GM21825 (cell line): ENCODE measurements at regions not wholly inside any gene's neighbourhood (a gene's known extent, or its start where the extent isn't known, plus 50 kb on each side); places are given as distances from the start of the nearest gene placed in this dataset.
"Not testable (repeated sequence)": the region's sequence is repeated elsewhere in the genome, so short reads cannot be mapped to it uniquely, and the experiment has no call there.

Experiments used
- ATAC-seq: cut with Tn5 transposase; IDR thresholded peaks from one replicate; pipeline ENCODE4 v1.9.1; 2021; ENCODE audit warnings: mild to moderate bottlenecking, moderate library complexity; ENCODE audit not compliant: unreplicated experiment

DNA sequence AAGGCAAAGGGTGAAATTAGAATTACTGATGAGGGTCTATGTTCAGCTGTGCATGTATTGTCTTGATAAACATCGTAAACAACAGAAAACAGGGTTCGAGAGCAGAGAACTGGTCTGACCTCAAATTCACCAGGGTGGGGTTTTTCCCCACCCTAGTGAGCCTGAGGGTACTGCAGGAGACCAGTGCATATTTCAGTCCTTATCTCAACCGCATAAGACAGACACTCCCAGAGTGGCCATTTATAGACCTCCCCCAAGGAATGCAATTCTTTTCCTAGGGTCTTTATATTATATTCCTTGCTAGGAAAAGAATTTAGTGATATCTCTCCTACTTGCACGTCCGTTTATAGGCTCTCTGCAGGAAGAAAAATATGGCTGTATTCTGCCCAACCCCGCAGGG, 257.0 kb upstream of the OSR1 start:
- not testable (repeated sequence) for ATAC-seq

DNA sequence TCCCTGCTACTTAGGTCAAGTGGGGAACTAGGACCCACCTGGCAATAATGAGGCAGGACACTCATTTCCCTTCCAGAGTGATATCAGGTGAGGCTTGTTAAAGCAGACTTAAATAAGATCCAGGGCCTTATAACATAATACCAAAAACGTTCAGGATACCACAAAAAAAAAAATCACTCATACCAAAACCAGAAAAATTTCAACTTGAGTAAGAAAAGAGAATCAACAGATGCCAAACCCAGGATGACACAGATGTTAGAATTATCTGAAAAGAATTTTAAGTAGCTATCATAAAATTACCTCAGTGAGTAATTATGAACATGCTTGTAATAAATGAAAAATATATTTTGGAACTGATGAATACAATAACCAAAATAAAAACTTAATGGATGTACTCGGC, 255.6 kb upstream of the OSR1 start:
- no peak for ATAC-seq

GRCh38 chr2:19611491-19612332, 253.3 kb upstream of the OSR1 start:
- no peak for ATAC-seq

DNA sequence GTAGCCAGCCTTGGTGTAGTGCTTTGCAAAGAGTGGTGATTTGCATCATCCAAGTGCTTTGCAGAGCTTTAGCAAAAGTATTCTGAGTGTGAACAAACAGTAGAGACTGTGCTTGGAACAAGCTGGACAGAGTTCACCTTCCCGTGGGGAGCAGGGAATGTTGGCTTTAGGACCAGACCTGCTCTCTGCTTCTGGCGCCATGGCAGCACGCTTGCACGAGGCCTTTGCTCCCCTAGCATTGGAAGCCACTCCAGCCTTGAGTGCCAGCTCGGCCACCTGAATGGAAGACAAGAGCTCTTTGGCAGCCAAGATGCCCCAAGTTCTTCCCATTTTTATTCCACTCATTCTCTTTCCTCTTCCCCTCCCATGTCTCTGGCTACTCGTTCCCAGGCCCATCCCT, 250.8 kb upstream of the OSR1 start:
- ATAC-seq: no peak

DNA sequence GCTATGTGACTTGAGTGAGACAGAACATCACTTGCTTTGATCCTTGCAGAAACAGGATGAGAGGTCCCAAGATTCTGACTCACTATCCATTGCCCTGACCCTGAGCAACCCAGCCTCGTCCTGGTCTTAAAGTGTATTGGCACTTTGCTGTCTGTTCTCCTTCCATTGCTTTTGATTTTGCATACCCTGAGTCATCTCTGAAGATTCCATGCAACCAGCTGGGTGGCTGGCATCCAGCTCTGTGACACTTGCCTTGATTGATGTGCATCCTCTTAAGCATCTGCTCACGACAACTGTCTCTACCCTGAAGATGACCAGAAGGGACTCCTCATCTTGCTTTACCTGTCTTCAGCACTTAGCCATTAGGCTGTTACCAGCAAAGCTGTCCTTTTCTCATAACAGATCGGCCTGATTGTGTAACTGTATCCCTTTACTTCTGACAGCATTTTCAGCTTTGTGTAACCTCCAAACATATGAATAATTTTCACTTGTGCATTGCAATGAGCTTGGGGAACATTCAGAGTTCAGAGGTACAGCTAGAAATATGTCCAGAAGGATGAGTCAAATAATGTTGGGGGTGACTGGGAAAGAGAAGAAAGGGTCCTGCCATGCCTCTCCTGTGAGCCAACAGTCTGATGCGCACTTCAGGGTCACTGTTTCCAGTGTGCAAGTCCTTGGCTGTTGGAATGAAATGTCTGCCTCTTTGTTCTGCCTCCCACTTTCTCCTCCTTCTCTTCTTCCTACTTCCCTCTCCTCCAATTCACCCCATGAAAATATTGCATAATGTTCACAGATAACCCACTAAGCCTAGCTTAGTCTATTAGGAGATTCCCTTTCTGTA, 249.7 kb upstream of the OSR1 start:
- no peak for ATAC-seq

DNA sequence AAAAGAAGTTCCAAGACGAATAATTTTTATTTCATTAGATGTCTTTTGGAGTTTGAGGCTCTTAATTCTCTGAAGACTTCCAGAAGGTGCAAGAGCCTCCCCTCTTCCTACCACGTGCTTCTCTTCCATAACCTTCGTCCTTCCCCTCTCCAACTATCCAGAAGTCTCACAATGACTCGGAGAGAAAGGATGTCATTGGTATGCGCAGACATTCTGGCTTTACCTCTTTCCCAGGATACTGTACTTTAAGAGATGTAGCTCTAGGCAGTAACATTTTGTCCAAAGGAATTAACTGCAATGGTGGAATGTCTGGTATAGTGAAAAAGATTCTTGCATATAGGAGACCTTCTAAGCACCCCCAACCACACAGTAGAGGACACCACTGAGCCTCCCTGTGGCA, 249.0 kb upstream of the OSR1 start:
- no peak for ATAC-seq

GRCh38 chr2:19600982-19601381, 242.6 kb upstream of the OSR1 start:
- no peak for ATAC-seq

DNA sequence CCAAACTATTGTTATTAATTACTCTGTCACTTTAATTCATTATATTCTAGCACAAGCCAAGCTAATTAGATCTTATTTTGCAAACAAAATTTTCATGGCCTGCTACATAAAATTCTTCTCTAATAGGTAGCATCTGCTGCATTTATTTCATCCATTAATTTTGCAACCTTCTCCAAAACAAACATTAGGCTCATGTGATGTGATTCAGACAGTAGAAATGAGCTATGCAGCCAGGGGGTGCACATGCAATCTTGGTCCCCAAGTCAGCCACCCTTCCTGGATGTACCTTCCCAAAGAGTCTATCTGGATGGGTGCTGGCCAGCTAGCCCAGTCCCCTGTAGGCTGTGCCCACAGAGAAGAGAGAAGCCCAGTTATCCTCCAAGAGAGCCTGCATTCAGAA, 242.1 kb upstream of the OSR1 start:
- no peak for ATAC-seq

DNA sequence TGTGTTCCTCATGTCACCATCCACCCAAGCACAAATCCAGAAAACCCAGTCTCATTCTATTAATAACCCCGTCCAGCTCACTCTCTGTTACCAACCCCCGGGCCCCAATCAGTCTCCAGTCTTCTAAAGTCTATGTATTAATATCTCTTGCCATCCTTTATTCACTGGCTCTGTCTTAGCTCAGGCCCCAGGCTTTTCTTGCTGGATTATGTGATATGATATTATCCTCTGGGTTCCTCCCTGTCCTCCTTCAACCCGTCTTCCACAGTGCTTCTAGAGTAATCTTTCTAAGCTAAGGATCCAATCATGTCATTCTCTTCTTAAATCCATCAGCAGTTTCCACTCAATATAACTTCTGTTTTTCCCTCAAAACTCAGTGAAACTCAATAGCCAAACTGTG, 240.5 kb upstream of the OSR1 start:
- ATAC-seq: no peak

GRCh38 chr2:19592197-19592596, 233.8 kb upstream of the OSR1 start:
- ATAC-seq: no peak

GRCh38 chr2:19589791-19590190, 231.4 kb upstream of the OSR1 start:
- ATAC-seq: no peak

DNA sequence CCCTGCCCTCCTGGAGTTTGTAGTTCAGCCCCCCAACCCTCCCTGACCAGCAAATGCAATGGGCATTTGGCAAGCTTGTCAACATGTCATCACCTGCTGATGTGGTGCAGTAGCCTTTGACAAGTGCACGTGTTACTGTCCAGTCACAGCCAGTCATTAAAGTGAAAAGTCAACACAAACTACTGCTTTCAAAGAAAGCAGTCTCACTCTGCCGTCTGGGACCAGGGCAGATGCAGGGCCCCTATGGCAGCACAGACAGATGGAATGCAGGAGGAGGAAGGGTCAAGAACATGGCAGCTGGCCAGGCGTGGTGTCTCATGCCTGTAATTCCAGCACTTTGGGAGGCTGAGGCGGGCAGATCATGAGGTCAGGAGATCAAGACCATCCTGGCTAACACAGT, 222.4 kb upstream of the OSR1 start:
- no peak for ATAC-seq

GRCh38 chr2:19580264-19580663, 221.8 kb upstream of the OSR1 start:
- no peak for ATAC-seq

- no peak for ATAC-seq
Measured at GRCh38 chr2:19579461-19579860, 221.0 kb upstream of the OSR1 start.

DNA sequence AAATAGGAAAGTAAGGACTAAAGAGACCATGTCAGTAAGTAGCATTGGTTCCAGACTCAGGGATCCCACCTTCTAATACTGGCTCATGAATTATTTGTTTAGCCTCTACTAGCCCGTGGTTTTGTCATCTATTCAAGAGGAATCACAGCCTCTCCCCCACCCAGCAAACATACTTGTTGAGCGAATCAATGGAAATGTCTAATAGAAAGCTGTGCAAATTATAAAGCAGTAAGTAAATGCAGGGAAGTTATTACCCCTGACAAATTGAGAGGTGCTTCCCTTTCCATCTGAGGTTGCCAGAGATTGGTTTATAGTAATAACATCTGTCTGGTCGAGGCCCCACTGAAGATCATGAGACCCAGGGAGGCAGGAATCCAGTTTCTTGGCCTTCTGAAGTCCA, 219.3 kb upstream of the OSR1 start:
- no peak for ATAC-seq

DNA sequence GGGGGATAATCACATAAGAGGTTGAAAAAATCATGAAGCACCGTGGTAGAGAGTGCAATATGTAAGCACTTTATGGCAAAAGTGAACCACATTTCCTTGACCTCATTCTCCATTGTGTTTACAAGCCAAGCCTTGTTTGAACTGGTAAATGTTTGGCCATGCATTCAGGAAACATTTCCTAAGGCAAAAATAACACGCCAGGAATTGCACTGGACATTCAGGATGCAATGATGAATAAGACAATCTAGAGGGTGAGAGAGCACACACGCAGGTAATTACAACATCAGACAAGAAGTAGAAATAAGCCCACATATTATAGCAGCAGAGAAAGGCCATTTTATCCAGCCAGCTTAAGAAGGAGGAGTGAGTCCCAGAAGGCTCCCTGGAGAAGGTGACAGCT, 218.0 kb upstream of the OSR1 start:
- ATAC-seq: no peak

DNA sequence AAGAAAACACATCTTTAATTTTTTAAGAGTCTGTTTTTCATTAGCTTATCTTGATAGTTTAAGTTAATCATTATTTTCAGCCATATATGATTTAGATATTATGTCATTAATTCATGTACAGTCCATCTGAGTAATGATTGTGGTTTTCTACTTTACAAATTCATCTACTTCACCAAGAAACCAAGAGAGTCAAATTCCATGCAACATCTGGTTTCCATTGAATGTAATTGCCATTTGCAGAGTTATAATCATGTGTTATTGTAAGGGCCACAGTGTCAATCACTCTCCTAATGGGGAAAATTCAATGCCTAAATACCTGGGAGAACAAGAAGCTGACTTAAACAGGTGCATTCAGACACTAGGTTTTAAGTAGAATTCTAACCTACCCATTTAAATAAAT, 217.2 kb upstream of the OSR1 start:
- ATAC-seq: no peak

DNA sequence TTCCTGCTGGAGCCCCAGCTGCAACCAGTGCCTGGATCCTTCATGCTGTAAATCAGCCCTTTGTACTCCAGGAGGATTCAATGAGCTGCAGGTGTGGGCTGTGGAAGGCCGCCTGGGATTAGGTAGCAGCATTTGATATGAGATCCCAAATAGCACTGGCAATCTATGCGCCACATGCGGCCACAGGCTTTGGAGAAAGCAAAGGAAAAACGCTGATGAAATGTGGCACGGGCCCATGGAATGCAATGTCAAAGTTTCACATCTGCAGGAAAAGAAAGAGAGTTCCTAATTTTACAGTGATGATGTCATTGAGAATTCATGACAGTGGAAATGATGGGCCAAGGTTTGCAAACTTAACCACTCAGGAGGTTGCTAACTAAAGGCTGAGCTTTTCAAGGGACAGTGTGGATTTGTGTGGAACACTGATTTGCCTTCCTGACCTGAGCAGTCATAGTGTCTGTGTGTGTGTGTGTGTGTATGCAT, 216.4 kb upstream of the OSR1 start:
- no peak for ATAC-seq

- no peak for ATAC-seq
Measured at GRCh38 chr2:19573784-19574183, 215.4 kb upstream of the OSR1 start.

- no peak for ATAC-seq
Measured at GRCh38 chr2:19571773-19572172, 213.3 kb upstream of the OSR1 start.

DNA sequence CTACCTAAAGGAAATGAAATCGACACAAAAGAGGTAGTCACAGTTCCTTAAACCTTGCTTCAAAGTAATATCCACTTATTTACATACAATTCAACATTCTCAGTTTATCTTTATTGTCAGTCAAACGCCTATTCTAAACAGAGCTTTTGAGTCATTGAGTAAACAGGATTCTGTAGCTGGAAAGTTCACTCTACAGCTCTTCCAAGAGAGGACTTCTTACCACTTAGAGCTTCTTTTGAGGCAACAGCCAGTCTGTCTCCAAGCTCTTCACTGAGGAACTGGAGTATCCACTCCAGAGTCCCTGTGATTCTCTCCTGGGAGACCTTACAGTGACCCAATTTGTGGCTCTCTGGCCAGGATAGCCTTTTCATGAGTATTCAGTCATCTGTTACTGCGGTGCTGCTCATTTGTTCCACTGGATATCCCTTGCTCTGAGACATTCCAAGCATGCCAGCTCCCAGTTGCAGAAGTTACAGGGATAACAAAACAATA, 210.9 kb upstream of the OSR1 start:
- ATAC-seq: no peak

DNA sequence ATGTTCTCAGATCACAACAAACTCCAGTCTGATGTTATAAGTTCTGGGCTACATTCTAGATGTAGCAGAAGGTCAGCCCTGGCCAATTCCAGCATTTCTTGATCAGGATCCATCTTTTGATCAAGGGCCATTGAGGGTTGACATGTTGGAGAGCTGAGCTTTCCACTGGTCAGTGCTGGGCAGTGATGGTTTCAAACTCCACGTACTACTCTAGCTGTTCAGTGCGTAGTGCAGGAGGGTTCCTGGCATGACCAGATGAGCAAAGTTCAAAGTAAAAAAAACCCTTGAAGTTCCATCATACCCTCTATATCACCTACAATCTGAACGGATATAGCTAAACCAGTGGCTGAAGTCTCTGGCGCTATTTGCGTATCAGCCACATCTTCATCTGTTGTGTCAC, 210.4 kb upstream of the OSR1 start:
- ATAC-seq: no peak
